T-cell (primary cell): ENCODE measurements at regions not wholly inside any gene's neighbourhood (a gene's known extent, or its start where the extent isn't known, plus 50 kb on each side); places are given as distances from the start of the nearest gene placed in this dataset.

Source experiments
- ATAC-seq, 4 experiments: fragments of 200-7000 bp in 3 of 4; fragments of 150-1000 bp in 1 of 4; cut with Tn5 transposase; replicated peaks in 1 of 4; 1 replicate in 3 of 4; 2 replicates in 1 of 4; pipeline ENCODE4 v1.10.0; 2021; ENCODE audit warnings: moderate library complexity in 3 of 4, mild to moderate bottlenecking in 2 of 4, moderate number of reproducible peaks in 1 of 4
- CTCF ChIA-PET, 2 donors: fragments of 300-600 bp; sonication (Branson Sonifier 250); formaldehyde crosslinking; loops; one replicate each; lab custom pipeline; 2022; ENCODE audit warnings: antibody characterized with exemption in 2 of 2; lab: Charles Lee
- POLR2A ChIA-PET, 2 donors: fragments of 300-600 bp; sonication (Branson Sonifier 250); formaldehyde crosslinking; loops; one replicate each; lab custom pipeline; 2022; ENCODE audit warnings: antibody characterized with exemption in 2 of 2; lab: Charles Lee
- DNase-seq, 35 experiments: peaks; one replicate each; pipeline versions ENCODE4 v3.0.0 to v3.0.0-alpha.2; 2013 to 2023
- H3K27ac ChIP-seq: one replicate; pipeline ENCODE4 v1.5.1; 2013; ENCODE audit warnings: low read length
- H3K27me3 ChIP-seq, 2 experiments: replicated peaks in 1 of 2; 1 replicate in 1 of 2; 2 replicates in 1 of 2; pipeline versions ENCODE4 v1.6.1 to v1.7.0; 2013; ENCODE audit warnings: low read length in 1 of 2, mixed read lengths in 1 of 2; ENCODE audit not compliant: control insufficient read depth in 2 of 2, insufficient read depth in 2 of 2; ENCODE audit errors: extremely low read depth in 1 of 2
- H3K36me3 ChIP-seq, 2 donors: 1 replicate in 1 of 2; 2 replicates in 1 of 2; pipeline versions ENCODE4 v1.6.1 to v1.7.0; 2013; ENCODE audit warnings: low read length in 1 of 2; ENCODE audit not compliant: control insufficient read depth in 2 of 2, insufficient read depth in 1 of 2; ENCODE audit errors: extremely low read depth in 1 of 2
- H3K4me1 ChIP-seq, 2 experiments: 1 replicate in 1 of 2; 2 replicates in 1 of 2; pipeline versions ENCODE4 v1.6.1 to v1.7.0; 2013; ENCODE audit warnings: low read length in 2 of 2, mixed read lengths in 1 of 2; ENCODE audit not compliant: insufficient read depth in 2 of 2, control insufficient read depth in 1 of 2; ENCODE audit errors: extremely low read depth in 1 of 2
- H3K4me3 ChIP-seq, 2 donors: 1 replicate in 1 of 2; 2 replicates in 1 of 2; pipeline versions ENCODE4 v1.5.1 to v1.7.0; 2013; ENCODE audit warnings: mild to moderate bottlenecking in 2 of 2, low read length in 1 of 2, moderate library complexity in 1 of 2; ENCODE audit not compliant: control insufficient read depth in 1 of 2; ENCODE audit errors: extremely low read depth in 1 of 2
- H3K9me3 ChIP-seq: 2 replicates; pipeline ENCODE4 v1.7.0; 2013
- H3K27ac Mint-ChIP-seq, 2 donors: one replicate each; pipeline ENCODE4 v1.8.0; 2020 to 2021; ENCODE audit warnings: mild to moderate bottlenecking in 2 of 2, mixed read lengths in 2 of 2
- H3K27me3 Mint-ChIP-seq, 2 donors: one replicate each; pipeline ENCODE4 v1.8.0; 2021 to 2022; ENCODE audit warnings: mixed read lengths in 2 of 2
- H3K36me3 Mint-ChIP-seq: one replicate; pipeline ENCODE4 v1.8.0; 2021; ENCODE audit warnings: mixed read lengths
- H3K4me1 Mint-ChIP-seq, 3 donors: one replicate each; pipeline ENCODE4 v1.8.0; 2020 to 2022; ENCODE audit warnings: mixed read lengths in 3 of 3, mild to moderate bottlenecking in 1 of 3
- H3K4me3 Mint-ChIP-seq, 3 donors: one replicate each; pipeline ENCODE4 v1.8.0; 2020 to 2022; ENCODE audit warnings: mild to moderate bottlenecking in 3 of 3, mixed read lengths in 3 of 3, moderate library complexity in 3 of 3
- H3K9me3 Mint-ChIP-seq, 3 donors: one replicate each; pipeline ENCODE4 v1.8.0; 2020 to 2022; ENCODE audit warnings: mixed read lengths in 3 of 3
- WGBS: methylation state at CpG from one replicate; pipeline ENCODE4 v1.1.5; 2013; ENCODE audit warnings: missing lambda C conversion rate; ENCODE audit not compliant: insufficient coverage; 5-methylcytosine and 5-hydroxymethylcytosine counted together

DNA sequence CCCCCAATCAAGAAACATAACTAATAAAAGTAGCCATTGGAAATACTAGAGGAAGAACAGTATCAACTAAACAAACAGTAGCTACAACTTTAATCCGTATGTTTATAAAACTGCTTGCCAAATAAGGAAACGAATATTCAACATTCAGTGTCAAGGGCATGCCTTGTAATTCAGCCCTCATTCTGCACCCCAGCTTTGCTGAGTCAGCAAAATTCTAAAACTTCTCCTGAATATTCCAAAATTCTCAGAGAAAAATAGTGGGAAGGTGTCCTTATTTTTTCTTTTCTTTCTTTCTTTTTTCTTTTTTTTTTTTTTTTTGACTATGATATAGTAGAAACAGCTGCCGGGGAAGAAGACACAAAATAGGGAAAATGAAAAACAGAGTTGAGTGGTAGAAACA is 344.8 kb upstream of the MAGEC2 start:
- H3K9me3 ChIP-seq = peaks cover 2% of the 10 kb centered on the region
- Mint-ChIP-seq H3K36me3 (no peaks in the 10 kb centered on the region), H3K27ac (no peak overlapping the region), H3K4me1 (no peaks in the 10 kb centered on the region), H3K9me3 (peaks cover 0 to 6% (median 5%) of the 10 kb centered on the region in 3 donors), H3K27me3 (peaks cover 0 to 19% of the 10 kb centered on the region in 2 donors), H3K4me3 (no peak overlapping the region)
- no peaks in the 10 kb centered on the region for H3K36me3 ChIP-seq
- H3K4me1 ChIP-seq = no peaks in the 10 kb centered on the region
- ATAC-seq (no peak), DNase-seq (no peak)
- no peaks in the 10 kb centered on the region for H3K27me3 ChIP-seq
- H3K4me3 ChIP-seq = no peak overlapping the region
- WGBS = no CpG with 5 or more reads among the region's 3 CpGs
- ChIA-PET CTCF (interaction anchor here in 1 of 2 donors (0.7 kb wide), 1 partner anchor 88 kb away, joined by 4 read pairs; no protein-coding TSS in a partner anchor), POLR2A (interaction anchor here in 1 of 2 donors (0.6 kb wide), 1 partner anchor 267 kb away, joined by 4 read pairs; no protein-coding TSS in a partner anchor)
- no peak overlapping the region for H3K27ac ChIP-seq

DNA sequence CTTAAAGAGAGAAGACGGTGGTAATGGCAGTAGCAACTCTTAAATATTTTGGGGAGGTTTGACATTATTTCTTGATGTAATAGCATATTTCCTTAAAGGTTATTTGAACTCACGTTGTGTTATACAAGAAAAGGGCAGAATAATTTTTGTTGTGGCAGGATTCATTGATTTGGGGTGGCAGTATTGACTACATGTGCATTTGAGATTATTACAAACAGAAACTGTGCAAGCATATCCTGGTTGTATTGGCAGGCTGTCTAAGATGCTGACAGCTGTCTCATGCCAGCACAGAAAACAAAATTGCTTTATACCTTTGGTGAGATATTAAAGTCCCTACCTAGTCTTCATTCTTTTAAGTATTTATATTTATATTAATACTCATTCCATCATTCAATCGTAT is 300.7 kb upstream of the MAGEC2 start:
- Mint-ChIP-seq H3K27ac (no peak overlapping the region), H3K36me3 (no peaks in the 10 kb centered on the region), H3K27me3 (peaks cover 0 to 5% of the 10 kb centered on the region in 2 donors), H3K4me1 (no peaks in the 10 kb centered on the region), H3K4me3 (no peak overlapping the region), H3K9me3 (peaks cover 0 to 7% (median 0%) of the 10 kb centered on the region in 3 donors)
- H3K36me3 ChIP-seq = no peaks in the 10 kb centered on the region
- H3K4me3 ChIP-seq = no peak overlapping the region
- no peak overlapping the region for H3K27ac ChIP-seq
- H3K9me3 ChIP-seq = peaks cover 3% of the 10 kb centered on the region
- POLR2A ChIA-PET = no interaction called here
- no peak for DNase-seq
- no peak for ATAC-seq
- CTCF ChIA-PET = no interaction called here
- WGBS = no CpG with 5 or more reads among the region's 3 CpGs
- H3K27me3 ChIP-seq = no peaks in the 10 kb centered on the region
- H3K4me1 ChIP-seq = no peaks in the 10 kb centered on the region

DNA sequence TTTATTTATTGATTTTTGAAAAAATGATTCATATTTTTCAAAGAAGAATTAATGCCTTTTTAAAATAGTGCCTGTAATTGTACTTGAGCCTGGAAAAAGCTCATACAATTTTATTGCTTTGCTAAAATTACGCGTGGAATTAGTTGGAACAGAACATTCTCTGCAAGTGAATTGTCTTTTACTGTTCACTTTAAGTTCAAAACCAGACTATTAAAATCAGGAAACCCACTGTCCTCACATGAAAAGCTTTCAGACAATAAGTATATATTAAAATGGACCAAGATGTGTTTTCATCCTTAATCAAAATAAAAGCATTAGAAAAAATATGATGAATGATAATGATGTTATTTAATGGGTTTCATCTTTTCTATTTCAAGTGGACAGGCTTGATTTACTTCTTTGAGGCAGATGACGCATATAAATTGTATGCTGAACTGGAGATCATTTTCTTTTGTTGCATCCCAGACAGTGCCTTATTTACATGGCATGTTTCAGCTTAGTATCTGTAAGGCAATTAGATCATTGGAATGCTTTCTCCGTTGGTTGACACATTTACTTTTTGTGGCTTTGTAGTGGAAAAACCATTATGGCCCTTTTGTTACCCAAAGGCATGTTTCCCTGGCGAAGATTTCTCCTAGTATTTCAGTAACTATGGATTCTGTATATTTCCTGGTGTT is 299.0 kb upstream of the MAGEC2 start:
- Mint-ChIP-seq H3K27ac (no peak overlapping the region), H3K9me3 (peaks cover 0 to 7% (median 0%) of the 10 kb centered on the region in 3 donors), H3K4me3 (no peak overlapping the region), H3K27me3 (peaks cover 0 to 5% of the 10 kb centered on the region in 2 donors), H3K4me1 (no peaks in the 10 kb centered on the region), H3K36me3 (no peaks in the 10 kb centered on the region)
- H3K4me1 ChIP-seq = no peaks in the 10 kb centered on the region
- ATAC-seq (no peak), DNase-seq (no peak)
- no peak overlapping the region for H3K27ac ChIP-seq
- WGBS = no CpG with 5 or more reads among the region's 5 CpGs
- no peaks in the 10 kb centered on the region for H3K36me3 ChIP-seq
- H3K4me3 ChIP-seq = no peak overlapping the region
- no peaks in the 10 kb centered on the region for H3K27me3 ChIP-seq
- ChIA-PET POLR2A (no interaction called here), CTCF (no interaction called here)
- H3K9me3 ChIP-seq = peaks cover 3% of the 10 kb centered on the region

DNA sequence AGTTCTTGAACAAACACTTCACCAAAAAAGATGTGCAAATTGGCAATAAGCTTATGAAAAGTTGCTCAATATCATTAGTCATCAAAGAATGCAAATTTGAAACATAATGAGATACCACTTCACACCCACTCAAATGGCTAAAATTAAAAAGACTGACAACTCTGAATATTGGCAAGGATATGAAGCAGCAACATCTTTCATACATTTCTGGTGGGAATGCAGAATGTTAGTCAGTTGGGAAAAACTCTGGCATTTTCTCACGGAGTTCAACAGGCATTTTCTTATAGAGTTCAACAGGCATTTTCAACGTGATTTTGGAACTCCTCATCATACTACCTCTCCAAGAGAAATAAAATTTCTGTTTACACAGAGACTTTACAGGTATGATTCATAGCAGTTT is 297.4 kb upstream of the MAGEC2 start:
- no peaks in the 10 kb centered on the region for H3K4me1 ChIP-seq
- CTCF ChIA-PET = no interaction called here
- DNase-seq (no peak), ATAC-seq (no peak)
- no peaks in the 10 kb centered on the region for H3K36me3 Mint-ChIP-seq
- POLR2A ChIA-PET = no interaction called here
- H3K36me3 ChIP-seq = no peaks in the 10 kb centered on the region
- H3K27ac Mint-ChIP-seq = no peak overlapping the region
- H3K27ac ChIP-seq = no peak overlapping the region
- H3K4me3 ChIP-seq = no peak overlapping the region
- peaks cover 1% of the 10 kb centered on the region for H3K9me3 ChIP-seq
- H3K9me3 Mint-ChIP-seq = peaks cover 0 to 5% (median 5%) of the 10 kb centered on the region in 3 donors
- no peaks in the 10 kb centered on the region for H3K27me3 Mint-ChIP-seq
- no peak overlapping the region for H3K4me3 Mint-ChIP-seq
- H3K27me3 ChIP-seq = no peaks in the 10 kb centered on the region
- WGBS = no CpG with 5 or more reads among the region's 2 CpGs
- no peaks in the 10 kb centered on the region for H3K4me1 Mint-ChIP-seq

DNA sequence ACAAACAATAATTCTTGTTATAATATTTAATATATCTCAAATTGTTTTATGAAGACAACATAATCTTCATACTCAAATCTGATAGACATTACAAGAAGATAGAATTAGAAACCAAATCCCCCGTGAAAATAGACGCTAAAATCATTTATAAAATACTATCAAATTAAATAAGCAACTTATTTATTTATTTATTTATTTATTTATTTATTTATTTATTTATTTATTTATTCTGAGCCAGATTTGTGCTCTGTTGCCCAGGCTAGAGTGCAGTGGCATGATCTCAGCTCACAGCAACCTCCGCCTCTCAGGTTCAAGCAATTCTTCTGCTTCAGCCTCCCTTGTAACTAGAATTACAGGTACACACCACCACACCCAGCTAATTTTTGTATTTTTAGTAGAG is 294.9 kb upstream of the MAGEC2 start:
- DNase-seq = no peak
- H3K9me3 ChIP-seq = no peaks in the 10 kb centered on the region
- no peak overlapping the region for H3K4me3 ChIP-seq
- no peaks in the 10 kb centered on the region for H3K36me3 ChIP-seq
- Mint-ChIP-seq H3K27me3 (no peaks in the 10 kb centered on the region), H3K27ac (no peak overlapping the region), H3K4me3 (no peak overlapping the region), H3K36me3 (no peaks in the 10 kb centered on the region), H3K9me3 (peaks cover 0 to 5% (median 5%) of the 10 kb centered on the region in 3 donors), H3K4me1 (no peaks in the 10 kb centered on the region)
- no peak for ATAC-seq
- no peak overlapping the region for H3K27ac ChIP-seq
- no CpG with 5 or more reads among the region's 3 CpGs for WGBS
- CTCF ChIA-PET = no interaction called here
- H3K4me1 ChIP-seq = no peaks in the 10 kb centered on the region
- H3K27me3 ChIP-seq = no peaks in the 10 kb centered on the region
- POLR2A ChIA-PET = no interaction called here

DNA sequence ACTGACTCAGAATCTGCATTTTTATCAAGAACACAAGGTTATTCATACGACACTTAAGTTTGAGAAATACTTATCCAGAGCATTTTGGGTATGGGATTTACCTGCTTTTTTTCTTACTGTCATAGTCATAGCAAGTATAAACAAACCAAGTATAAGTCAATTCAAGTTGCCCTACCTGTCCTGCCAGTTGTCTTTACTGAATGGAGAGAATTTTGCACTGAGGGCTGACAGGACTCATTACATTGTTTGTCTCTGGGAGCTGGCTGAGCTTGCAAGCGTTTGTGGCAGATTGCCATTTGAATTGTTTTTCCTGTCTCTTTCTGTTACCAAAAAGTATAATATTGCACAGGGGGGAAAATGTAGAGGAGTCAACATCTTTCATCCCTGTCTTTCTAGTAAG is 278.9 kb upstream of the MAGEC2 start:
- Histone ChIP-seq H3K9me3 (no peaks in the 10 kb centered on the region), H3K4me1 (no peaks in the 10 kb centered on the region), H3K27ac (no peak overlapping the region), H3K36me3 (no peaks in the 10 kb centered on the region), H3K4me3 (no peak overlapping the region), H3K27me3 (no peaks in the 10 kb centered on the region)
- H3K4me1 Mint-ChIP-seq = no peaks in the 10 kb centered on the region
- ChIA-PET CTCF (no interaction called here), POLR2A (no interaction called here)
- no peak for ATAC-seq
- DNase-seq = no peak
- WGBS = no CpG with 5 or more reads among the region's 2 CpGs
- H3K27me3 Mint-ChIP-seq = no peaks in the 10 kb centered on the region
- H3K9me3 Mint-ChIP-seq = peaks cover 3 to 8% (median 5%) of the 10 kb centered on the region in 3 donors
- no peak overlapping the region for H3K27ac Mint-ChIP-seq
- no peak overlapping the region for H3K4me3 Mint-ChIP-seq
- H3K36me3 Mint-ChIP-seq = no peaks in the 10 kb centered on the region
